Breast epithelium (tissue), 3 donors: ENCODE measurements at regions not wholly inside any gene's neighbourhood (a gene's known extent, or its start where the extent isn't known, plus 50 kb on each side); places are given as distances from the start of the nearest gene placed in this dataset.

ENCODE experiments used
- CTCF ChIP-seq, 3 donors: fragments of 450-650 bp; IDR thresholded peaks; one replicate each; pipeline ENCODE4 v1.5.1; 2016 to 2017; ENCODE audit warnings: antibody characterized with exemption in 3 of 3, mild to moderate bottlenecking in 3 of 3, moderate library complexity in 3 of 3
- POLR2A ChIP-seq: fragments of 450-650 bp; IDR thresholded peaks from one replicate; pipeline ENCODE4 v1.6.1; 2016; ENCODE audit warnings: antibody characterized with exemption, mild to moderate bottlenecking, moderate library complexity
- POLR2AphosphoS5 ChIP-seq, 3 donors: sonication (generic); formaldehyde crosslinking; IDR thresholded peaks; one replicate each; pipeline ENCODE4 v1.6.1; 2017; ENCODE audit warnings: antibody characterized with exemption in 3 of 3

- TF ChIP-seq CTCF (IDR thresholded peaks at IDR 0.05) (no peak), POLR2A (no peak), POLR2AphosphoS5 (IDR thresholded peaks at IDR 0.05) (no peak)
Observed at GRCh38 chr3:81105789-81106488, 655.5 kb downstream of the GBE1 start.
